COR-L47 (cell line): ENCODE measurements at regions not wholly inside any gene's neighbourhood (a gene's known extent, or its start where the extent isn't known, plus 50 kb on each side); places are given as distances from the start of the nearest gene placed in this dataset.

Experiments
- DNase-seq: peaks from one replicate; lab custom pipeline; 2025; lab: John Stamatoyannopoulos, UW

DNA sequence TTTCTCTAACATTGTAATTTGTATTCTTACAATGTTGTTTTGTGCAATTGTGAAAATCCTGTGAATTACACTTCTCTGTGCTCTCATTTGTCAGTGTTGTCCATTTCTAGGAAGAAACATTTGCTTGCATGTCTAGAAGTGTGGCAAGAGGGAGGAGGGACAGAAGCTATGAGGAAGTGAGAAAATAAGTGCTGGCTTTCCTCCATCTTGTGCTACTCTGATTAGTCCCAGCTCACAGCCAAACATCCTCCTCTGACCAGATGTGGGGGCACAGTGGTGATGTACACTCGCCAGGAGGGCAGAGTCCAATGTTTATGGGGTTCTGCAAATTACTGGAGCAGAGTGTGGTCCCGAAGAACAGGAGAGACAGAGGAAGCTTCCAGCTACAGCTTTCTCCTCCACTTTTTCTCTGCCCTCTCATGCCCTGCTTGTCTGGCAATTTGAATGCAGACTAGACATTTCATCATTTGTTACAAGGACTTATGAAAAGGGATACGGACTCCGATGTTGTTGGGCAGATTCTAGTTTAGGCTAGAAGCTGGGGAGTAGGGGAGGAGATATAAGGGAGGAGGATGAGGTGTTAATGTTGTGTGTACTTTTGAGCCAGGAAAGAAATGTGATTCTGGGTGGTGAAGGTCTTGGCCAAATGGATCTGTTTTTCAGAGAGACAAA is 131.0 kb upstream of the C1GALT1 start:
- no peak for DNase-seq

- no peak for DNase-seq
Measured at GRCh38 chr7:7054252-7054830, 128.0 kb upstream of the C1GALT1 start.

- no peak for DNase-seq
Measured at GRCh38 chr7:7060828-7061599, 121.3 kb upstream of the C1GALT1 start.

GRCh38 chr7:7077945-7078344 is 104.4 kb upstream of the C1GALT1 start:
- no peak for DNase-seq

GRCh38 chr7:7080802-7081201 is 101.5 kb upstream of the C1GALT1 start:
- DNase-seq, result no peak

GRCh38 chr7:7090460-7090859 is 91.9 kb upstream of the C1GALT1 start:
- no peak for DNase-seq

DNA sequence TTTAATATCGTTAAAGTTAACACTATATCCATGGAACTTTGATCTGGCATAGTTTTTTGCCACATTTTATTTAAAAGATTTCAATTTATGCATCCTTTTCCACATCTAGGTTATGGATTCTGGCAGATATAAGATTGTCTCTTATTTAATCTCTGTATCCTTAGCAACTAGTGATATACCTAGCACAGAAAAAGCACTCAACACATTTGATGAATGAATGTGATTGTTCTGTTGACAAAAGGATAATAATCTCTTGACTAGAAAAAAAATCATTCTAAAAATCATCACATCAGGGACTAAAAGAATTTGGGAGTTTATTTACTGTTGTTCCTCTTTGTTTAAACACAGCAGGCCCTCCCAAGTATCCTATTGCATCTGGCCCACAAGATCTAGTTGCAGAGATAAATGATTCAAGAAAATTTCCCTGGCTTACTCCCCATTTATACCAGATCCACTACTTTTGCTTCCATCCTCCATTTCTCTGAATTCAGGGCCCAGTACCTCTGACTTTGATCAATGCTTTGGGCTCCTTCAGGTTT is 84.0 kb upstream of the C1GALT1 start:
- no peak for DNase-seq

DNA sequence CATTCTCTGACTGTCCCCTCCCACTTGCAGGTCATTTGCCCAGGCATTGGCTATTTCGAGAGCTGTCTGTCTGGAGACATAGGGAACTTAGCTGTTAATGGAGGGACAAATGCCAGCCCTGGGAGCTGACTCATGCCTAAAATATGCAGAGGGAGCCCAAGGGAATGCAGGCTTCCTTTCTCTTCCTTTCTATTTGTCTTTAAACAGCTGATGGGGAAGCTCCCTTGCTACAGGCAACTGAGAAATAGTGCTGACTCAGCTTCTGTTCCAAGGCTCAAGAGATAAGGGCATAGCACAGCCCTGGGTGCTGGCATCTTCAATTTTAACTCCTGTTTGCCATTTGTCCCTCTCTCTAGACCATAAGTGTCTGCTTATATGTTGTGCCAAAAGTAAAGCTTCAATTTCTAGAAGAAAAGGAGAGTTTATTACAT is 82.7 kb upstream of the C1GALT1 start:
- DNase-seq, result no peak

- DNase-seq, result peak; percentile 84
Measured at GRCh38 chr7:7100432-7100849, 81.9 kb upstream of the C1GALT1 start.

DNA sequence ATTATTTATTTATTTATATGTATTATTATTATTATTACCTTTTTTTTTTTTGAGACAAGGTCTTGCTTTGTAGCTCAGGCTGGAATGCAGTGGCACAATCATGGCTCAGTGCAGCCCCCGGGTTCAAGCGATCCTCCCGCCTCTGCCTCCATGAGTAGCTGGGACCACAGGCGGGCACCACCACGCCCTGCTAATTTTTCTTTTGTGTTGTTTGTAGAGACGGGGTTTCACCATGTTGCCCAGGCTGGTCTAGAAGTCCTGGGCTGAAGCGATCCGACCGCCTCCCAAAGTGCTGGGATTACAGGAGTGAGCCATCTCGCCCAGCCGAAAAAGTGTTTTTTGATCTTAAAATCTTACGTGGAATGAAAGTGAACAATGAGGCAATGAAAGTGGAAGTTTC is 79.4 kb upstream of the C1GALT1 start:
- no peak for DNase-seq

- DNase-seq, result peak; percentile 62
Measured at GRCh38 chr7:7103343-7104313, 78.7 kb upstream of the C1GALT1 start.

DNA sequence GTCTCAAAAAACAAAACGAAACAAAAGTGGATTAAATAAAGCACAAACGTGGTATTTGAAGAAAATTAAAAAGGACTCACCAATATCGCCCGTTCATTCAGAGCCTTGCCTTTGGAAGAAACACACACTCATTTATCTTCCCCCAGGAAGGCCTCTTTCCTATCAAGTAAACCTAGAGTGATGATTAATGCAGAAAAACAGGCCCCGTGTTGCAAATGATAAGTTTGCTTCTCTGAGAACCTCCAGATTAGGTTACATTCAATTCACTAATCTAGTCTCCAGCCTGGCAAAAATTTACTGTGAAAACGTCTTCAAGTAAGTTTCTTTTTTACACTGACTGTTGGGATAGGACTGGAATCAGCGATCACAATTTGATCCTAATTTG is 78.0 kb upstream of the C1GALT1 start:
- no peak for DNase-seq

- DNase-seq, result no peak
Measured at GRCh38 chr7:7104971-7105370, 77.4 kb upstream of the C1GALT1 start.

GRCh38 chr7:7105800-7106582 is 76.4 kb upstream of the C1GALT1 start:
- no peak for DNase-seq

DNA sequence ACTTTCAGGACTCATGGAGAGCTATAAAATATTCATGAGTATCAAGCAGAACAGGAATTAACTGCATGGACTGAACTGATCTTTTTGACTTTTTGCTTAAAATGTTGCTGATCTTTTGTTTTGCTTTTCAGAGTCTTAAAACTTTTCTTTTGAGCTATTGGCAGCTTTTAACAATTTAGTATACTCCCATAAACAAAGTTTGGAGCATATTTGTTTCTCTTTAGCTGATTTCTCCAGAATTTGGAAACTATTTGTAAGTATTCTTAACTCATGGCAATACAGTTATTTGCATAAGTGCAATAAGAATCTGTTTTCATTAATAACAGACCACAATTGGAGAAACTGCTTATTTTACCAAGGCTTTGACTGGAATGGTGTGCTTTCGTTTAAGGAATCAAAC is 73.4 kb upstream of the C1GALT1 start:
- DNase-seq, result no peak

DNA sequence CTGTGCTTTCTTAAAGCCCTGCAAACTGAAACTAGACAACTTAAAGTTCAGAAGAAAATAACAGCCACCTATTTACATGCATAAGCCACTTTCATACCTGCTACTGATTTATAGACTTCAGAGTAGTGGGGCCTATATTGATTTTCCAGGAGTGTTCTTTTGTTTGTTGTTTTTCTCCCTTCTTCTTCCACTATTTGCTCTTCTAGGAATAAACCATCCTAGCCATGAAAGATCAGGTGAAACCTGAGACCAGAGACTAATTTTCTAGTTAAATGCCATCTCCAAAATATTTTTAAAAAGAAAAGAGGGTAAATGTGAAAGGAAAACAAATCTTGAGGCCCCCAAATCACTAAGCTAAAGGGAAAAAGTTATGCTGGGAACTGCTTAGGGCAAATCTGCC is 72.4 kb upstream of the C1GALT1 start:
- no peak for DNase-seq

- no peak for DNase-seq
Measured at GRCh38 chr7:7110706-7111105, 71.6 kb upstream of the C1GALT1 start.

DNA sequence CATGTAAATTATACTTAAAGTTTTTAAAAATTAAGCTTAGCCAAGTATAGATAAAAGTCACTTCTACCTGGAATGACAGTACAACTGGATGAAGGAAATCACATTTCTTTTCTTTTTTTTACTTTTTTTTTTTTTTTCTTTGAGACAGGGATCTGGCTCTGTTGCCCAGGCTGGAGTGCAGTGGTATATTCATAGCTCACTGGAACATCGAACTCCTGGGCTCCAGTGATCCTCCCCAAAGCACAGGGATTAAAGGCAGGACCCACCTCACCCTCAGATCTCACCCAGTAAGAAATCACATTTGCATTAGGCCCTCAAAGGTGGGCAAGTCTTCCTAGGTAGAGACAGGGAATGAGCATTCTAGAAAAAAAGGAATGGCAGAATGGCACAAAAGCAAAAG is 69.5 kb upstream of the C1GALT1 start:
- DNase-seq, result no peak

GRCh38 chr7:7114575-7115291 is 67.6 kb upstream of the C1GALT1 start:
- DNase-seq, result peak; percentile 39

- DNase-seq, result no peak
Measured at GRCh38 chr7:7117935-7118586, 64.3 kb upstream of the C1GALT1 start.
